HG02571 (cell line): ENCODE measurements at regions not wholly inside any gene's neighbourhood (a gene's known extent, or its start where the extent isn't known, plus 50 kb on each side); places are given as distances from the start of the nearest gene placed in this dataset.
"Not testable (repeated sequence)": the region's sequence is repeated elsewhere in the genome, so short reads cannot be mapped to it uniquely, and the experiment has no call there.

ENCODE experiments used
- ATAC-seq: cut with Tn5 transposase; IDR thresholded peaks from one replicate; pipeline ENCODE4 v1.9.1; 2021; ENCODE audit warnings: mild to moderate bottlenecking, moderate library complexity; ENCODE audit not compliant: unreplicated experiment

DNA sequence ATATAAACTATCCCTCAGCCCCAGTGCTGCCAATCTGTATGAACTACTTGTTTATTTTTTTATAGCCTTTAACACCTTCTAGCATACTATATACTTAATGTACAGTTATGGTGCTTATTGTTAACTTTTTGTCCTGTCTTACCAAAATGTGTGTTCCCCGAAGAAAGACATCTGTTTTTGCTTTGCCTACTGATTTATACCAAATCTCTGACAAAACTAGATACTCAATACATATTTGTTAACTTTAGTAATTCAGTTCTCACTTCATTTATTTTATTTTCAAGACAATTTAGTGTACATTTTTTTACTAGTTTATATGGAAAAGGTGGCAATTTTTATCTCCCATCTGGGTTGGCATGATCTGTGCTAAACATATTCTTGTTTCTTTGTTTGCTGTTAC lies 824.3 kb upstream of the ATXN8OS start:
- no peak for ATAC-seq

DNA sequence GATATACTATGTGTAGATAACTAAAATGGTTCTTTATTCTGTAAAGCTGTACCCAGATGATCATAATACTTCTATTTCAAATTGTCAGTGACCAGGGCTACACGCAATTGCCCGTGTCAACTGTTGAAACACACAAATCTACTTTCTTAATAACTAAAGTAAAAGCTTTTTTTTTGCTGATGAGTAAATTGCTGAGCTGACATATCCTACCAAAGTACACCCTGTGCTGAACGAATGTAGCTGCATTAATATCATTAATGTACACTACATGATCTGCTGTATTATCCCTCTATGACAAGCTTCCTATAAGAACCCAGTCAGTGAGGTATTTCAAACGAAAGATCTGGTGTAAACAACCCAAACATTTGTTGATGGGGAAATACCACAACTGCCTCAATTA lies 827.2 kb upstream of the ATXN8OS start:
- no peak for ATAC-seq

DNA sequence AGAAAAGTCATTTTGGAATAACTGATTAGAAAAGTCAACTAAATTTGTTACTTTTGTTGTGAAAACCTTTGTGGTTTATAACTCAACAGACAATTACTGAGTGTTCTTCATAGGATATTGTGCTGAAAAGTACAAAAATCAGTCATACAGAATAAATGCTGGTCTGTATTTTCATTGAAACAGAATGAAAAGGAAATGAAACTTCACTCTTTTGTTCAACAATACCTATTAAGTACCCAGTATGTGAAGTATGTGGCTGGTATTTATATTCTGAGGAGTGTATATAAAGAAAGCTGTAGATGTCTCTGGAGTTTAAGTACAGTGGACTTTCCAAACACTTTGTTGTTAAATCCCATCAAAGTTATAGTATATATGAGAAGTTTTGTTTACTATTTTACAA lies 828.4 kb upstream of the ATXN8OS start:
- no peak for ATAC-seq

DNA sequence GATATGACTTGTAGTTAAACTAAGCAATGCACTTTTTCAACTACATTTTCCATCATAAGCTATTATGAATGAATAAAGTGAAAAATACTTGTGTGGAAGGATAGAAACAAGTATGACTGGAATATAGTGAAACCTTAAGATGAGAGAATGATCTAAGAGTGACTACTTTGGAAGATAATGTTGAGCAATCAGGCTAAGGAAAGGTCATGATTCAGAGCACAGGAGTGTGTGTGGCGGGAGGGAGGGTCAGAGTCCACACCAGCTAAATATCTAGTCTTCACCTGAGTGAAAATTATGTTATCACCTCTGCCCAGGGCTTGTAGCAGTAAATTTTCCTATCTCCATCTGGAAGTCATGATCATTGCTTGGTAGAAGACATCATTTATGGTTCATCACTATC lies 833.4 kb upstream of the ATXN8OS start:
- no peak for ATAC-seq

DNA sequence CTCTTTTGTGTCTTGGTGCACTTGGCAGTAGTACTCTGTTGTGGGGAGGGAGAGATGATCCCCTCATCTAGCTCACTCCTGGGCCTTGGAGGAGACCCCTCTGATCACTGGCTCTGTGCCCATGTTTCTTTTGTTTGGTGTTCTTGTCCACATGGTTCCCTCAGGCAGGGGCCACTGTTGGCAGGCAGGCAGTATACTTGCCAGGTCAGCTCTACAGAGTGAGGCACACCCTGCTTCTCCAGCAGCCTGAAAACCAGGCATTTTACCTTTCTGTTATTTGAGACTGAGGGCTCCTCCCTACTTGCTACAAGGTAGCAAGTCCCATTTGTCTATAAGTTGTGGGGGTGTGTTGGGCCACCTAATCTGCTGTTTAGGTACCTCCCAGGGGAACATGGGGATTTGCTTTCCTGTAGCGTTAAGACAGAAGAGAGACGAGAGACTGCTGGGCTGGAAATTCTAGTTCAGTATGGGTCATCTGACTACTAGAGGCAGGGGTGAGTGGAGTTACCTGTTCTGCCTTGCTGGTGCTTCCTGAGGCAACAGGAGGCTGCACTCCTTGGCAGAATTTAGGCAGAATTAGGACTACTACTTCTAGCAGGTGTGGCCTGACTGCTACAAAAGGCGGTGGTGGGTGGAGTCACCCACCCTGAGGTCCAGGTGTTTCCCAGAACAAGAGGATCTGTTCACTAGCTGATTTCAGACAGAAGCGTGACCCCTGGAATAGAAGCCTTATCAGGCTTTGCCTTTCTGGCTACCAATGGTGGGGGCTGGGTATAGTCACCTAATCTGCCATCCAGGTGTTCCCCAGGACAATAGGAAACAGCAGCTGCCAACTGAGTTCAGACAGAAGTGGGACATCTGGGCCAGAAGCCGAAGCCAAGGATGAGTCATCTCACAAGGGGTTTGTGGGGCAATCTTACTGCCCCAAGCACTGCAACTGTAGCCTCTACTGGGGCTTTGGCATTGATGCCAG lies 843.0 kb upstream of the ATXN8OS start:
- no peak for ATAC-seq

DNA sequence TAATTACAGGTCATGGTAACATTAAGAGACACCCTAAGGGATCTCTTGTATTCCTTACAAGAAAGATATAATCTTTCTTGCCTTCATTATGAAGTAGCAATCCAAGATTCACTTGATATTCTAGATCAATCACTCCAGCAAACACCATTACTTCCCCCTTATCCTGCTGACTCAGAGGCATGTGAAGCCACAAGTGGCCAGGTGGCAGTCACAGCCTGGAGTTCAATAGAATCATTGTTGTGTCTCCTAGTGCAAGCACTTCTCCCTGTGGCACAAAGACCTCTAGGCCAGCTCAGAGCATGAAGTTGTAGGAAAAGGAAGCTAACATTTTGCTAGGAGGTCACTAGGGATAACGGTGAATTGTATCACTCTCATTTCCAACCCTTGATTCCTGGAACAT lies 864.3 kb upstream of the ATXN8OS start:
- no peak for ATAC-seq

DNA sequence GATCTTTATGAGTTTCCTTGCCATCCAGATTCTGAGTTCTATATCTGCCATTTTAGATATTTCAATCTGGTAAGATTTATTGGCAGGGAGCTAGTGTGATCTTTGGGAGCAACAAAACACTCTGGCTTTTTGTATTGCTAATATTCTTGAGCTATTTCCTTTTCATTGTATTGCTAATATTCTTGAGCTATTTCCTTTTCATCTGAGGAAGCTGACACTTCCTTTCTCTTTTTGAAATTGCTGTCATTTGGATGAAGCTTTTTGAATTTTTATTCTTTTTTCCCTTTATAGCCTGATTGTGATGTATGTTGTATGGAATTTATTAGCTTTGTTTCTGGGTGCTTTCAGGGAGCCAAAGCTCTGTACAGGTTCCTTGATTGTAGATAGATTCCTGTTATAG lies 873.5 kb upstream of the ATXN8OS start:
- ATAC-seq: no peak

DNA sequence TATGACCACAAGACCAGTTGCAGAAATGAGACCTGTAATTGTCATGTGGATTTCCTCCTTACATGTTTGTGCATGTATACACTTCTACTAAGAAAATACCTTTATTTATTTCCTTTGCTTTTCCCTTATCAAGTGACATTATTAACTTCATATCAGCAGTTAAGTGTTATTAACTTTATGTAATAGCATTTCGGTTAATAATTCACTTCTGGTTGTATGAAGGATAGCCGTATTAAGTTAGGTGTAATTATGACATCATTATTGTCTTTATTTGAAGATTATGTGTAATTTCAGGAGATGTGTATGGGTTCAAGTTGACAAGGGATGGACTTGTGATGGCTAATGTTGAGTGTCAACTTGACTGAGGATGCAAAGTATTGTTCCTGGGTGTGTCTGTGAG lies 881.2 kb upstream of the ATXN8OS start:
- ATAC-seq: no peak

DNA sequence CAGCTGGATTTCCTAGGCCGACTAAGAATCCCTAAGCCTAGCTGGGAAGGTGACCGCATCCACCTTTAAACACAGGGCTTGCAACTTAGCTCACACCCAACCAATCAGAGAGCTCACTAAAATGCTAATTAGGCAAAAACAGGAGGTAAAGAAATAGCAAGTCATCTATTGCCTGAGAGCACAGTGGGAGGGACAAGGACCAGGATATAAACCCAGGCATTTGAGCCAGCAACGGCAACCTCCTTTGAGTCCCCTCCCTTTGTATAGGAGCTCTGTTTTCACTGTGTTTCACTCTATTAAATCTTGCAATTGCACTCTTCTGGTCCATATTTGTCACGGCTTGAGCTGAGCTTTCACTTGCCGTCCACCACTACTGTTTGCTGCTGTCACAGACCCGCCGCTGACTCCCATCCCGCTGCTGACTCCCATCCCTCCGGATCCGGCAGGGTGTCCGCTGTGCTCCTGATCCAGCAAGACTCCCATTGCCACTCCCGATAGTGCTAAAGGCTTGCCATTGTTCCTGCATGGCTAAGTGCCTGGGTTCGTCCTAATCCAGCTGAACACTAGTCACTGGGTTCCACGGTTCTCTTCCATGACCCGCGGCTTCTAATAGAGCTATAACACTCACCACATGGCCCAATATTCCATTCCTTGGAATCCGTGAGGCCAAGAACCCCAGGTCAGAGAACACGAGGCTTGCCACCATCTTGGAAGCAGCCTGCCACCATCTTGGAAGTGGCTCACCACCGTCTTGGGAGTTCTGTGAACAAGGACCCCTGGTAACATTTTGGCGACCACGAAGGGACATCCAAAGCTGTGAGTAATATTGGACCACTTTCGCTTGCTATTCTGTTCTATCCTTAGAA lies 885.8 kb upstream of the ATXN8OS start:
- ATAC-seq: not testable (repeated sequence)

DNA sequence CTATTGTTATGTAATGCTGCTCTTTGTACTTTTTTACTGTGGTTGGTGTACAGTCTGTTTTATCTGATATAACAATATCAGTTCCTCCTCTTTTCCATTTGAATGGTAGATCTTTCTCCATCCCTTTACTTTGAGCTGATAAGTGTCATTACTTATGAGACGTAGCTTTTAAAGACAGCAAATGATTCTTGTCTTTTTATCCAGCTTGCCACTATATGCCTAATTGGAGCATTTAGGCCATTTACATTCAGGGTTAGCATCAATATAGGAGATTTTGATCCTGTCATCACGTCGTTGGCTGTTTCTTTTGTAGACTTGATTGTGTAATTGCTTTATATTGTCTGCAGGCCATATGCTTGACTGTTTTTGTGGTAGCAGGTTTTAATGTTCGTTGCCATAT lies 894.2 kb upstream of the ATXN8OS start:
- no peak for ATAC-seq

DNA sequence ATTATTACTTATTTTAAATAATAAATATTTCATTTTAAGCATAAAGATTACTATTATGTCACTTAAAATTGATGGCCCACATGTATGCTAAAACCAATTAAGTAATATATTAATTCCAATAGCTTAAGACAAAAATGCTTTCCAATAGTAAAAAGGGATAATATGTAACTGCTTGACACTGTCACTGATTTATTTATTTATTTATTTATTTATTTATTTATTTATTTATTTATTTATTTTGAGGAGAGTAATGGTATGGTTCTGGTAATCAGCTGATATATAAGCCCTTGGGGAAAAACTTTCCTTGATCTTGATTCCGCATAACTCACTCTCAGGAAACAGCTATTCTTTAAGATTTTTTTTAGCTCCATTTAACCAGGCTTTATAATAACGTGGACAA lies 903.0 kb upstream of the ATXN8OS start:
- ATAC-seq: no peak

DNA sequence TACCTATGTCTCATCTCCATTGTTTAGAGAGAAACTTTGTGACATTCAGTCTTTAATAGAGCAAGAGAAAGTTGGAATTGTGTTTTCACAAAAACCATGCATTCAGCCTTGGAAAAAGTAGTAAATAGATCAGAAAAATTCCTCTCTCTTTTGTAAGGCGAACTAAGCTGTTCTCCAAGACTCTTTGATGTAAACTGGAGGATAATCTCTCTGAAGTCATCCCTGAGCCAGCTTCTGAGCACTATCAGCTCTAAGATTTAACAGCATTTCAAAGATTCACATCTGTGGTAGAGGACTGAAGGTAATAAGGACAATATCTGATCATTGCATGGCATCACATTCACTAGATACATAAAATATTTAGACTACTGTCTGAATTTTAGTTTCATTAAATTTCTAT lies 904.6 kb upstream of the ATXN8OS start:
- ATAC-seq: no peak

DNA sequence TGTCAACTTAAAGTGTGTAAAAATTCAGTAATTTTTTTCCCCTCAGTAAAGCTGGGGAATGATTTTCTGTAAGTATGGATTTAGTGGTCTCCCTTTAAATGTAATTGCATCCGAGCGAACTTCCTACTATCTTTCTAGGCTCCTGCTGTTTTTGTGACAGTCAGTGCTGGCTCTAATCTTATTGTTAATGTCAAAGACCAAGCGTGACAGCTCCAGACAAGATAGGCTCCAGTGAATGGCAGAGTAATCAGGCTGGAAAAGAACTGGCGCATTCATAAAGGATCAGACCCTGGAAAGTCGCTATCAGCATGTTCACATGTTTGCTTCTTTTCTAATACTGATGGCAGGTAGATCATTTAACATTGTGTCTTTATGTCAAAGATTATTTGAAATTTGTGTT lies 908.0 kb upstream of the ATXN8OS start:
- no peak for ATAC-seq

DNA sequence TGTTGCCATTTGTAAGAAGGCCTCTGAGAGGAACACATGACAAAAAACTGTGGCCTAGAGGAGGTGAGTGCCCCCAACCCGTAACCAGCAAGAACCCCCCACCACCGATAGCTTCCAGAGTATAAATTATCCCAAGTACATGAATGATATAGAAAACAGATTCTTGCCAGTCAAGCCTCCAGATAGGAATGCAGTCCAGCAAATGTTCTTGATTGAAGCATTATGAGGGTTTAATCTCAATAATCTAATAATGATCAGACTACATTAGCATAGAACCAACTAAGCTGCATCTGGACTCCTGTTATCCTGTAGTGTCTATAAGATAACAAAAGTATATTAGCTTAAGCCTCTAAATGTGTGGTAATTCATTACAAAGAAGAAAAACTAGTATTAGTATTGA lies 908.9 kb upstream of the ATXN8OS start:
- no peak for ATAC-seq

DNA sequence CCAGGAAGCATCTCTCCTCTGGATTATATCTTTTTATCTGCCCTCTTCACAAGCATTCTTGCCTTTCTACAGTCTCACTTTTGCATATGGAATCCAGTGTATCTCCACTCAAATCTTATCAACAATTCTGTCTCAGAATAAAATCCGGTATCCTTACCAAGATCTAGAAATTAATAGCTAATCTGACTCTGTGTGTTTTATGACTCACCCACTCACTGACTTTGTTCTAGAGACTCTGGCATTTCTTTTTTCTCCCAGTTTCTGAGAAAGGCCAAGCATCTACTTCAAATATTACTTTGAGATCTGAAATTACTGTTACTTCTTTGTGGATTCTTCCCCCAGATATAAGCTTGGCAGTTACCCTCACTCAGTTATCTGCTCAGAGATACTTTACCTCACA lies 913.5 kb upstream of the ATXN8OS start:
- ATAC-seq: no peak

DNA sequence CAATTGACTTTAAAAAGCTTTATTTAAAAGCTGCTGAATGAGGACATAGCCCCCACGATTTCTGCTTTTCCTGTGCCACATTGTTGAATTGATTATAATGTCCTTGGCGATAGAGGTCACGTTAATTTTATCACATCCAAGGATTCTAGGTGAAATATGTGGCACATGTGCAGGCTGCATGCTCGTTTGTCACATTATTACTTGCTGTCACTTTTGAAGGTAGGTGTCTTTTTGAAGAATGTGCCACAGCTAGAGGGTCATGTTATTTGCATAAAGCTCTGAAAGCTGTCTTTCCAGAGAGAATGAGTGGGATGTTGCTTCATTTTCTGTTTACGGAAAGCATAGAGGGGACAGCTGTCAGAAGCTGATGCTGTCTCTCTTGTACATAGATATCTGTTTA lies 927.6 kb upstream of the ATXN8OS start:
- no peak for ATAC-seq

DNA sequence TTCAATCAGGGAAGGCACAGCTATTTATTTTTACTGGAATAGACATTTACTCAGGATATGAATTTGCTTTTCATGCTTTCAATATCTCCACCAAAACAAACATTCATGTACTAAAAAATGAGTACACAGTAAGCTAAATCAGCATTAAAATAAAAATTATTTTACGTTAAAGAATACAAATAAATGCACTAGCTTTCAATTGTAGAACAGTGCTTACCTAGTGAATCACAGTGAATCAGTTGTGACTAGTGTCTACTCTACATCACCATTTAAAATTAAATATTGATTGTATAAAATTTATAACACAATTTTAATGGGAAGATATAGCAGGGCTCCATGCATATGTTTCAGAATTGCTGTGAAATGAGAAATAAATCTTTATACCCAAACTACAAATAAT lies 929.6 kb upstream of the ATXN8OS start:
- no peak for ATAC-seq

DNA sequence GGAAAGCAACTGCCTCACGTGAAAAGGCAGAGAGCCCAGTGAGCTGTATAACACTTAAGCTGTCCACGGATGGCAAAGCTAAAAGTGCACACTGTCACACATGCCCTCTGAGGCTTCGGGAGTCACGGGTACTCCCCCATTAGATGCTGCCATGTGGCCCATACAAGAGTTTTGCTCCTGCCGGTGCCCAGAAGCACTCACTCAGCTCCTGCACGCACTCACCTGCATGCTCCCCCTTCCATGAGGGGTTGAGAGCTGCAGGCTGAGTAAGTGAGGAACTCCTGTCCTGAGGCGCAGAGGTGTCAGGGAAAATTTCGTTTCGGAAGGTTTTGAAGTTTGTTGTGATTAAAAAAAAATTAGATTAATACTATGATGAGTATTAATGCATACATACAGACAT lies 939.2 kb upstream of the ATXN8OS start:
- ATAC-seq: no peak

DNA sequence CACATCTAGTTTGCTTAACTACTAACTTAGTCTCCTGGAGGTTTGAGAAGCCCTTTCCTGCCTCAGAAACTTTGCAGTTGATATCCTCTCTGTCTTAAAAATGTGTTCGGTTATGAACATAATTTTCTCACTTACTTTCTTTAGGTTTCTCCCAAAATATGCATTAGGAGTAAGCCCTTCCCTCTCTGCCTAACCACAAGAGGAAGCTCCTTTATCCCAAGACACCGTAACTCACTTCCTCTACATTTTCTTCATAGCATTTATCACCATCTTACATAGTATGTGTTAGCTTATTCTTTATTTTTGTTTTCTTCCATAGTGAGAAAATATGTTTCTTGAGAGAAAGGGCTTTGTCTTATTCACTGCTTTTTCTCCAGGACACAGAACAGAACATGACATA lies 952.5 kb upstream of the ATXN8OS start:
- ATAC-seq: no peak

DNA sequence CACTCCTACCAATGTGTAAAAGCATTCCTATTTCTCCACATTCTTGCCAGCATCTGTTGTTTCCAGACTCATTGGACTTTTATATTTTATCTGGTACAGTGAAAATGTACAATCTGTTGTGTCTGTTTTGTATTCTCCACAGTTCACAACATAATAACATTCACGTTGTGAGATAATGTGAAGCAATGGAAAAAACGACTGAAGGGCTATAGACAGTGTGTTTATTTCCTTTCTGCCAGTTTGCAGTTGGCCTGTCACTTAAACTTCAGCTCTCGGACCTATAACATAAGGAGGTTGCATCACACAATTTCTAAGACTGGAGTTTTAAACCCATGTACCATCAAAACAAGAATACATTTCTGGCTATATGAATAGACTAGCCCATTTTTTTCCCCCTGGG lies 965.5 kb upstream of the ATXN8OS start:
- no peak for ATAC-seq

DNA sequence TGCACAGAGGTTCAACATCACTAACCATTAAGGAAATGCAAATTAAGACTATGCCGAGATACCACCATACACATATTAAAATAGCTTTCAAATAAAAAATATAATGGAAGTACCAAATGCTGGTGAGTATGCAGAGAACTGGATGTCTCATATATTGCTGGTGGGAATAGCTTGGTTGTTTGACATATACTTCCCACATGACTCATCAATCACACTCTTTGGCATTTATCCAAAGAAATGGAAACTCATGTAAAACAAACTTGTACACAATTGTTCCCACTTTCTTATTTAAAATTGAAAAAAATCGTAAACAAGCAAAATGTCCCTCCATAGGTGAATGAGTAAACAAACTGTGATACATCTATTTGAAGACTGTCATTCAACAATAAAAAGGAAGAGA lies 982.6 kb upstream of the ATXN8OS start:
- ATAC-seq: no peak

DNA sequence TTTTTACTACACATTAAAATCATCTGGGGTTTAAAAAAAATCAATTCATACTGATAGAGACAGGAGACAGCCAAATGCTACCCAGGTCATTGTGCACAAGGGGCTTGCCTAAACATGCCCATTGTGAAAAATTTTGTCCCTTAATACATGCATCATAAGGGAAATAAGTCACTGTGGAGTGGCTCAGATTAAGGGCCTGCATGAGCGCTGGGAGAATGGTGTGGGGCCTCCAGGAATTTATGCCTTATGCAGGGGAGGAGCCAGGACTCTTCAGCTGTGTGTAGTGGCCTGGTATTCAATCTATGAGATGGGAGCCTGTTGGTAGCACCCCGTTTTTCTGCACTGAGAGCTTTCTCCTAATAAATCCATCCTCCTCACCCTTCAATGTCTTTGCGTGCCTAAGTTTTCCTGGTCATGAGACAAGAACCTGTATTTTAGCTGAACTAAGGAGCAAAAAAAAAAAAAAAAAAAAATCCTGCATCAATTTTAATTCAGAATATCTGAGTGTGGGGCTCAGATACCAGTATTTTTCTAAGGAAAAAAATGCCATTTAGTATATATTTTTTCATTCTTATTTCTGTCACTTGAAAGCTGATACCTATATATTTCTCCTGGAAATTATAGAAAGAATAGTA lies 997.6 kb upstream of the ATXN8OS start:
- no peak for ATAC-seq
